ENCODE measurements at regions not wholly inside any gene's neighbourhood (a gene's known extent, or its start where the extent isn't known, plus 50 kb on each side); places are given as distances from the start of the nearest gene placed in this dataset.

GRCh38 chr9:90385146-90385545 is 257.5 kb downstream of the DIRAS2 start:
- DNase-seq (ENCODE audit: low read depth in 4 of 4, low spot score in 2 of 4), result no peak

- DNase-seq (ENCODE audit: low read depth in 4 of 4, low spot score in 2 of 4), result no peak
Observed at GRCh38 chr9:90393365-90394152, 249.1 kb downstream of the DIRAS2 start.

- DNase-seq (ENCODE audit: low read depth in 4 of 4, low spot score in 2 of 4), result no peak
Observed at GRCh38 chr9:90394871-90395270, 247.8 kb downstream of the DIRAS2 start.

- no peak for DNase-seq (ENCODE audit: low read depth in 4 of 4, low spot score in 2 of 4)
Observed at GRCh38 chr9:90400091-90400490, 242.5 kb downstream of the DIRAS2 start.

- DNase-seq (ENCODE audit: low read depth in 4 of 4, low spot score in 2 of 4), result no peak
Observed at GRCh38 chr9:90408659-90409058, 234.0 kb downstream of the DIRAS2 start.

- no peak for DNase-seq (ENCODE audit: low read depth in 4 of 4, low spot score in 2 of 4)
Observed at GRCh38 chr9:90419221-90419851, 223.3 kb downstream of the DIRAS2 start.

GRCh38 chr9:90420211-90420610 is 222.4 kb downstream of the DIRAS2 start:
- no peak for DNase-seq (ENCODE audit: low read depth in 4 of 4, low spot score in 2 of 4)

- no peak for DNase-seq (ENCODE audit: low read depth in 4 of 4, low spot score in 2 of 4)
Observed at GRCh38 chr9:90420768-90421513, 221.7 kb downstream of the DIRAS2 start.

- DNase-seq (ENCODE audit: low read depth in 4 of 4, low spot score in 2 of 4), result no peak
Observed at GRCh38 chr9:90421786-90422185, 220.8 kb downstream of the DIRAS2 start.

- DNase-seq (ENCODE audit: low read depth in 4 of 4, low spot score in 2 of 4), result no peak
Observed at GRCh38 chr9:90423661-90424193, 218.9 kb downstream of the DIRAS2 start.

- no peak for DNase-seq (ENCODE audit: low read depth in 4 of 4, low spot score in 2 of 4)
Observed at GRCh38 chr9:90428517-90428916, 214.1 kb downstream of the DIRAS2 start.

- DNase-seq (ENCODE audit: low read depth in 4 of 4, low spot score in 2 of 4), result peak in 1 of 4 donors; percentile 38
Observed at GRCh38 chr9:90432951-90433350, 209.7 kb downstream of the DIRAS2 start.

GRCh38 chr9:90433398-90433941 is 209.2 kb downstream of the DIRAS2 start:
- peak; percentile 48 to 72 (median 61) for DNase-seq (ENCODE audit: low read depth in 4 of 4, low spot score in 2 of 4)

- no peak for DNase-seq (ENCODE audit: low read depth in 4 of 4, low spot score in 2 of 4)
Observed at GRCh38 chr9:90441814-90442213, 200.8 kb downstream of the DIRAS2 start.

GRCh38 chr9:90442723-90443122 is 199.9 kb downstream of the DIRAS2 start:
- no peak for DNase-seq (ENCODE audit: low read depth in 4 of 4, low spot score in 2 of 4)

- no peak for DNase-seq (ENCODE audit: low read depth in 4 of 4, low spot score in 2 of 4)
Observed at GRCh38 chr9:90444609-90445204, 197.9 kb downstream of the DIRAS2 start.

- DNase-seq (ENCODE audit: low read depth in 4 of 4, low spot score in 2 of 4), result no peak
Observed at GRCh38 chr9:90445391-90445790, 197.2 kb downstream of the DIRAS2 start.

GRCh38 chr9:90446200-90446948 is 196.2 kb downstream of the DIRAS2 start:
- no peak for DNase-seq (ENCODE audit: low read depth in 4 of 4, low spot score in 2 of 4)

- DNase-seq (ENCODE audit: low read depth in 4 of 4, low spot score in 2 of 4), result no peak
Observed at GRCh38 chr9:90447773-90448172, 194.9 kb downstream of the DIRAS2 start.
